ENCODE measurements at regions not wholly inside any gene's neighbourhood (a gene's known extent, or its start where the extent isn't known, plus 50 kb on each side); places are given as distances from the start of the nearest gene placed in this dataset.

DNA sequence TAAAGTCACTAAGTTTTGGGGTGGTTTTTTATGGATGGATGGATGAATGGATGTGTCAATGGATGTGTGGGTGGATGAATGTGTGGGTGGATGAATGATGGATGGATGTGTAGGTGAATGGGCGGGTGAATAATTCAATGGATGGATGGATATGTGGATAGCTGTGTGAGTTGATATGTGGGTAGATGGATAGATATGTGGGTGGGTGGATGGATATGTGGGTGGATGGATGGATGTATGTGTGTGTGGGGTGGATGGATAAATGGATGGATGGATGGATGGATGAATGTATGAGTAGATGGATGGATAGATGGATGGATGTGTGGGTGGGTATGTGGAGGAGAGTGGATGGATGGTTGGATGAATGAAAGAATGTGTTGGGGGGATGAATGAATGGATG, 310.1 kb upstream of the C16orf82 start:
- Histone ChIP-seq H3K9ac (ENCODE audit: control insufficient read depth, extremely low read depth, insufficient read depth, low read length) (no peak overlapping the region), H3K27me3 (ENCODE audit: control insufficient read depth, extremely low read depth, insufficient read depth, low read length) (no peaks in the 10 kb centered on the region), H3K79me2 (ENCODE audit: control insufficient read depth, insufficient read depth, low read length) (no peaks in the 10 kb centered on the region), H3K4me2 (ENCODE audit: control insufficient read depth, extremely low read depth, insufficient read depth, low read depth, low read length) (no peak overlapping the region), H3K4me1 (ENCODE audit: control insufficient read depth, extremely low read depth, insufficient read depth, low read length) (no peaks in the 10 kb centered on the region), H4K20me1 (ENCODE audit: control insufficient read depth, extremely low read depth, insufficient read depth, low read length) (no peaks in the 10 kb centered on the region), H2AFZ (ENCODE audit: control insufficient read depth, low read length) (no peak overlapping the region), H3K9me3 (ENCODE audit: control insufficient read depth, low read depth, low read length) (peaks cover 11% of the 10 kb centered on the region), H3K9me1 (ENCODE audit: control insufficient read depth, extremely low read depth, insufficient read depth, low read length) (no peaks in the 10 kb centered on the region), H3K4me3 (ENCODE audit: control insufficient read depth in 2 of 3, extremely low read depth in 1 of 3, insufficient read depth in 2 of 3, low read depth in 1 of 3, low read length in 3 of 3) (no peak overlapping the region), H3K27ac (ENCODE audit: control insufficient read depth, insufficient read depth, low read length) (no peak overlapping the region), H3K36me3 (ENCODE audit: control insufficient read depth in 2 of 2, extremely low read depth in 1 of 2, insufficient read depth in 2 of 2, low read length in 2 of 2) (no peaks in the 10 kb centered on the region)
- FAIRE-seq: no peak
- TF ChIP-seq, protein P1, sequence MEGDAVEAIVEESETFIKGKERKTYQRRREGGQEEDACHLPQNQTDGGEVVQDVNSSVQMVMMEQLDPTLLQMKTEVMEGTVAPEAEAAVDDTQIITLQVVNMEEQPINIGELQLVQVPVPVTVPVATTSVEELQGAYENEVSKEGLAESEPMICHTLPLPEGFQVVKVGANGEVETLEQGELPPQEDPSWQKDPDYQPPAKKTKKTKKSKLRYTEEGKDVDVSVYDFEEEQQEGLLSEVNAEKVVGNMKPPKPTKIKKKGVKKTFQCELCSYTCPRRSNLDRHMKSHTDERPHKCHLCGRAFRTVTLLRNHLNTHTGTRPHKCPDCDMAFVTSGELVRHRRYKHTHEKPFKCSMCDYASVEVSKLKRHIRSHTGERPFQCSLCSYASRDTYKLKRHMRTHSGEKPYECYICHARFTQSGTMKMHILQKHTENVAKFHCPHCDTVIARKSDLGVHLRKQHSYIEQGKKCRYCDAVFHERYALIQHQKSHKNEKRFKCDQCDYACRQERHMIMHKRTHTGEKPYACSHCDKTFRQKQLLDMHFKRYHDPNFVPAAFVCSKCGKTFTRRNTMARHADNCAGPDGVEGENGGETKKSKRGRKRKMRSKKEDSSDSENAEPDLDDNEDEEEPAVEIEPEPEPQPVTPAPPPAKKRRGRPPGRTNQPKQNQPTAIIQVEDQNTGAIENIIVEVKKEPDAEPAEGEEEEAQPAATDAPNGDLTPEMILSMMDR (optimal IDR thresholded peaks at IDR 0.05 in 1 of 3, IDR thresholded peaks at IDR 0.05 in 1 of 3, conservative IDR thresholded peaks at IDR 0.05 in 1 of 3; ENCODE audit: extremely low read depth in 1 of 3, insufficient read depth in 2 of 3, low read length in 3 of 3): no peak
- TF ChIP-seq EZH2 (IDR thresholded peaks at IDR 0.05; ENCODE audit: low read length): no peak
- dilution Hi-C loops (cut with MboI; ENCODE audit: extremely low pct_ligation_motif_present, low sequenced_read_pairs): no loop called here
- no peak for DNase-seq (ENCODE audit: low read depth, low spot score)

DNA sequence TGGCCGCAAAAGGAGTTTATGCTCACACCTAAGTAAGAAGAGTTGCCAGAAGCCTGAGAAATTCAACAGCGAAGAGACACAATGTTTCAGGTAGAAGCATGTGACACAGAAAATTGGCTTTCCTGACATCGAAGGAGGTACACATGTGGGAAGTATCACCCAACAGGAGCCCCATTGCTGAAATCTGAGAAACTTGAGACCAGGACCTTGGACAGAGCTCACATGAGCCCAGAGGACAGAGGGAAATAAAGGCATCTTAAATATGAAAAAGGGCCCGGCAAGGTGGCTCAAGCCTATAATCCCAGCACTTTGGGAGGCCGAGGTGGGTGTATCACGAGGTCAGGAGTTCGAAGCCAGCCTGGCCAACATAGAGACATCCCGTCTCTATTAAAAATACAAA, 304.1 kb upstream of the C16orf82 start:
- FAIRE-seq (no peak), DNase-seq (ENCODE audit: low read depth, low spot score) (no peak)
- Histone ChIP-seq H3K4me2 (ENCODE audit: control insufficient read depth, extremely low read depth, insufficient read depth, low read depth, low read length) (no peak overlapping the region), H3K9ac (ENCODE audit: control insufficient read depth, extremely low read depth, insufficient read depth, low read length) (no peak overlapping the region), H3K79me2 (ENCODE audit: control insufficient read depth, insufficient read depth, low read length) (no peaks in the 10 kb centered on the region), H3K27me3 (ENCODE audit: control insufficient read depth, extremely low read depth, insufficient read depth, low read length) (no peaks in the 10 kb centered on the region), H3K9me3 (ENCODE audit: control insufficient read depth, low read depth, low read length) (peaks cover 2% of the 10 kb centered on the region), H2AFZ (ENCODE audit: control insufficient read depth, low read length) (no peak overlapping the region), H3K9me1 (ENCODE audit: control insufficient read depth, extremely low read depth, insufficient read depth, low read length) (no peaks in the 10 kb centered on the region), H3K36me3 (ENCODE audit: control insufficient read depth in 2 of 2, extremely low read depth in 1 of 2, insufficient read depth in 2 of 2, low read length in 2 of 2) (no peaks in the 10 kb centered on the region), H3K4me3 (ENCODE audit: control insufficient read depth in 2 of 3, extremely low read depth in 1 of 3, insufficient read depth in 2 of 3, low read depth in 1 of 3, low read length in 3 of 3) (no peak overlapping the region), H3K27ac (ENCODE audit: control insufficient read depth, insufficient read depth, low read length) (no peak overlapping the region), H4K20me1 (ENCODE audit: control insufficient read depth, extremely low read depth, insufficient read depth, low read length) (no peaks in the 10 kb centered on the region), H3K4me1 (ENCODE audit: control insufficient read depth, extremely low read depth, insufficient read depth, low read length) (no peaks in the 10 kb centered on the region)
- TF ChIP-seq, protein P1 (optimal IDR thresholded peaks at IDR 0.05 in 1 of 3, IDR thresholded peaks at IDR 0.05 in 1 of 3, conservative IDR thresholded peaks at IDR 0.05 in 1 of 3; ENCODE audit: extremely low read depth in 1 of 3, insufficient read depth in 2 of 3, low read length in 3 of 3): no peak
- no peak for TF ChIP-seq EZH2 (IDR thresholded peaks at IDR 0.05; ENCODE audit: low read length)
- dilution Hi-C loops (cut with MboI; ENCODE audit: extremely low pct_ligation_motif_present, low sequenced_read_pairs): no loop called here
